NB4 (cell line): ENCODE measurements at regions not wholly inside any gene's neighbourhood (a gene's known extent, or its start where the extent isn't known, plus 50 kb on each side); places are given as distances from the start of the nearest gene placed in this dataset.

Source experiments
- DNase-seq: peaks from one replicate; pipeline ENCODE4 v3.0.0; 2010; ENCODE audit warnings: low read depth
- H3K4me3 ChIP-seq: one replicate; pipeline ENCODE4 v1.5.1; 2011; ENCODE audit warnings: mild to moderate bottlenecking, low read depth, low read length, moderate library complexity
- MYC ChIP-seq: IDR thresholded peaks from 2 replicates; pipeline ENCODE4 v1.6.1; 2011; ENCODE audit warnings: low read depth, low read length
- POLR2A ChIP-seq: IDR thresholded peaks from 2 replicates; pipeline ENCODE4 v1.6.1; 2011; ENCODE audit warnings: mild to moderate bottlenecking; ENCODE audit not compliant: insufficient read length; ENCODE audit errors: extremely low read depth
- TF ChIP-seq, protein P1 (sequence below): IDR thresholded peaks from 2 replicates; pipeline ENCODE4 v1.6.1; 2011; ENCODE audit warnings: low read depth, low read length
- TF ChIP-seq, protein P2 (sequence below): IDR thresholded peaks from one replicate; pipeline ENCODE4 v1.5.1; 2012; ENCODE audit warnings: low read depth, low read length

DNA sequence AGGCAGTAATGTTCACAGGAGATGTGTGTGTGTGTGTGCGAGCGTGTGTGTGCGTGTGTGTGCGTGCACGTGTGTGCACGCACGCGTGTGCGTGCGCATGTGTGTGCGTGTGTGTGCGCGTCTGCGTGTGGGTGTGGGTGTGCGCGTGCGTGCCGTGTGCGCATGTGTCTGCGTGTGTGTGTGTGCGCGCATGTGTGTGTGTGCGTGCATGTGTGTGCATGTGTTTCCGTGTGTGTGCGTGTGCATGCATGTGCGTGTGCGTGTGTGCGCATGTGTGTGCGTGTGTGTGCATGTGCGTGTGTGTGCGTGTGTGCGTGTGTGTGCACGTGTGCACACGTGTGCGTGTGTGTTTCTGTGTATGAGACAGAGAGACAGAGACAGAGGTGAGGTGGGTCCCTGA lies 136.0 kb upstream of the CST7 start:
- TF ChIP-seq, protein P1, sequence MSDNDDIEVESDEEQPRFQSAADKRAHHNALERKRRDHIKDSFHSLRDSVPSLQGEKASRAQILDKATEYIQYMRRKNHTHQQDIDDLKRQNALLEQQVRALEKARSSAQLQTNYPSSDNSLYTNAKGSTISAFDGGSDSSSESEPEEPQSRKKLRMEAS, result no peak
- no peak for TF ChIP-seq MYC
- TF ChIP-seq, protein P2, sequence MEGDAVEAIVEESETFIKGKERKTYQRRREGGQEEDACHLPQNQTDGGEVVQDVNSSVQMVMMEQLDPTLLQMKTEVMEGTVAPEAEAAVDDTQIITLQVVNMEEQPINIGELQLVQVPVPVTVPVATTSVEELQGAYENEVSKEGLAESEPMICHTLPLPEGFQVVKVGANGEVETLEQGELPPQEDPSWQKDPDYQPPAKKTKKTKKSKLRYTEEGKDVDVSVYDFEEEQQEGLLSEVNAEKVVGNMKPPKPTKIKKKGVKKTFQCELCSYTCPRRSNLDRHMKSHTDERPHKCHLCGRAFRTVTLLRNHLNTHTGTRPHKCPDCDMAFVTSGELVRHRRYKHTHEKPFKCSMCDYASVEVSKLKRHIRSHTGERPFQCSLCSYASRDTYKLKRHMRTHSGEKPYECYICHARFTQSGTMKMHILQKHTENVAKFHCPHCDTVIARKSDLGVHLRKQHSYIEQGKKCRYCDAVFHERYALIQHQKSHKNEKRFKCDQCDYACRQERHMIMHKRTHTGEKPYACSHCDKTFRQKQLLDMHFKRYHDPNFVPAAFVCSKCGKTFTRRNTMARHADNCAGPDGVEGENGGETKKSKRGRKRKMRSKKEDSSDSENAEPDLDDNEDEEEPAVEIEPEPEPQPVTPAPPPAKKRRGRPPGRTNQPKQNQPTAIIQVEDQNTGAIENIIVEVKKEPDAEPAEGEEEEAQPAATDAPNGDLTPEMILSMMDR, result no peak
- TF ChIP-seq POLR2A, result no peak
- no peak for DNase-seq

DNA sequence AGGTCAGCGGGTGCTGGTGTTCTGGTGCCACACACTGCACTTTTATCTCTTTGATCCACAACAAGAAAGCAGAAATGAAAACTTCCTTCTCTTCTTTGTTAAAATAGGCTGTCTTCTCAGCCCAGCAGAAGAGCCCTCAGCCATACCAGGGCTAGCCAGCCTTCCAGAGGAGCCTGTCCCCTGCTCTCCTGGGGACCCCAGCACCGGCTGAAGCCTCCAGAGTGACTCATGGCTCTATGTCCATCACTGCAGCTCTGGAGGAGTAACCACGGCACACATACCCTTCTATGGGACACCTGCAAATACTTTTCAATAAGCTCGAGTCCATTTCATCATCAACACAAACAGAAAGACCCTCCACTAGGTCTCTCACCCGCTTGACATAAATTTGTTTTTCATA lies 135.6 kb upstream of the CST7 start:
- no peak overlapping the region for H3K4me3 ChIP-seq
- no peak for TF ChIP-seq POLR2A
- no peak for DNase-seq

More for the DNA sequence above, 136.0 kb upstream of the CST7 start:
- no peak overlapping the region for H3K4me3 ChIP-seq

DNA sequence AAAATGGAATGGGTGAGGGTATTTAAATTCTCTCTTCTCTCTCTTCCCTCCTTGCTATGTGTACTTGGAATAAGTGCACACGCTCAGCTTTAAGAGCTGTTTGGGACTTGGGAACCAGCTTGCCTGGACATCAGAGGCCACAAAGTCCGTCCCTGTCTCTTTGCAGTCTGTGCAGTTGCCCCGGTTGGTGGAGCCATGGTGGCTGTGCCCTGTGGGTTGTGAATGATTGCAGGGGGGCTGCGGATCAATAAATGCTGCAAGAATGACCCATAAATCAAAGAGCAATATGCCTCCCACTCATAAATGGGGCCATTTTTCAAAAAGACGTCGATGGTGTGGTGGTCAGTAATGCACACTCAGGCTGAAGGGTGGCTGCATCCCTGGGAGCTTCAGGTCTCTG lies 135.1 kb upstream of the CST7 start:
- TF ChIP-seq, protein P2, result no peak
- TF ChIP-seq, protein P1, result no peak
- TF ChIP-seq POLR2A (no peak), MYC (no peak)
- no peak overlapping the region for H3K4me3 ChIP-seq
- no peak for DNase-seq

DNA sequence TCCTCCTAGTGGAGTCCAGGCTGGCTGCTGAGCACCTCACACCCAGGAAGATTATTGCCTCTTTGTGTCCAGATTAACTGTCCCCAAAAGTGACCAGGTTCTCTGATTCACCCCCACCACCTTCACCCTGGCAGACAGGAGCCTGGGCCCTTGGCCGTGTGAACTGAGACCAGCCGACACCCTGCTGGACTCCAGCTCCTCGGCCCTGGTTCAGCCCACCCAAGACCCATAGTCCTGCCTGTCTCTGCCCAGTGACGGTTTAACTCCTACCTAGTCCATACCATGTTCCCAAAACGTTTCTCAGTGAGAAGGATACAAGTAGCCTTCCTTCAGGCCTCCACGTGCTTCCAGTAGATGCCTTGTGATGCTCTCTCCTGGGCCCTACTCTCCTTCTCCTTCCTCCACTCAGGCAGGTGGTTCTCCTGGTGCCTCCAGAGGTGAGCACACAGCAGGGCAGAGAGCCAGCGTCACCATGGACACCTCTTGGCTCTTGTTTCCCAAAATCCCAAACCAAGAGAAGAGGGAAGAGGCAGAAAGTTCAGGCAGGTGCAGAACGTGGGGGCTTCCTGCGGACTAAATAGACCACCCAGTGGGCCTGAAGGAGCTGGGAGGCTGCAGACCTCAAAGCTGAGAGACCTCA lies 134.4 kb upstream of the CST7 start:
- TF ChIP-seq POLR2A (no peak), MYC (no peak)
- TF ChIP-seq, protein P2, result no peak
- TF ChIP-seq, protein P1, result no peak
- DNase-seq, result no peak
- no peak overlapping the region for H3K4me3 ChIP-seq

DNA sequence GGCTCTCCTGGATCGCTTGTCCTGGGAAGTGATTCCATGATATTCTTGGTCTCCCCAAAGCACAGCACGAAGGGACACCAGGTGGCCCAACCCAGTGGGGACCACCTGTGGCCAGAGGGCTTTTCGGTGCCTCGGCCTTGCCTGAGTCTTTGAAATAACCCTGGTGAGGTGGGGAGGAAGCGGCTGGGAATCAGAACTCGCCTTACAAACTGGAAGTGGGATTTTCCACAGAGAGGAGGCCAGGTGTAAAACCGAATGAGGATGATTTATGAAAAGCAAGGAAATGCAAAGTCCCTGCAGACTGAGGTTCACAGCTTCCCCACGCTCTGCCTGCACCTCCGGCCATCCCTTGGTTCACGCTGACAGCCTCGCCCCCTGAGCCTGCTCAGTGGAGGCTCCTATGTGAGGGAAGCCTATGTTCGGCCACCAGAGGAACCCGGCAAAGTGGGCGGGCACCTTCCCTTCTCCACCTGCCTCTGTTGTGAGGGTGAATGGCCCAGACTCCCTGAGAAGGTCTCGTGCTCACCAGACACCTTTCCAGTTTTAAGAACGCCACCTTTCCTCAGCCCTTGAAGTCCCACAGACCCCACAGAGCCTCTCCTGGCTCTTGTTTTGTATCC lies 133.8 kb upstream of the CST7 start:
- H3K4me3 ChIP-seq, result no peak overlapping the region
- no peak for DNase-seq
- TF ChIP-seq POLR2A, result no peak

DNA sequence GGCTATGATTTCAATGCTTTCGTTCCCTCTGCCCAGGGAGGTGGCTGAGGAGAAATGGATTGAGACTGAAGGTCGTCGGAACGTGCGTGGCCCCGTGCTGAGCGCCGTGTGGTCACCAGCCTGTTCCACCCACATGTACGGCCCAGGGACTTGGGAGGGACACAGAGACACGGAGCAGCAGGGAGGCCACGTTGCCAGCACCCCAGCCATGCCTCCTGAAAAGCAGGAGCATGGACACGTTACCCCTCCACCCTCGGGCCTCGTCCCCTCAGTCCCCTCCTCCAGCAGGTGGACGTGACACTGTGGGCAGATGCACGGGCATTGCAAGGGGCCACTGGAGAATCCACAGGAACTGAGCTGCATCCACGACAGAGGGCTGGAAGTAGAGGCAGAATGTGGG lies 133.1 kb upstream of the CST7 start:
- no peak for TF ChIP-seq POLR2A
- TF ChIP-seq, protein P2, result no peak
- TF ChIP-seq MYC, result no peak
- TF ChIP-seq, protein P1, result no peak
- DNase-seq, result no peak
- no peak overlapping the region for H3K4me3 ChIP-seq

DNA sequence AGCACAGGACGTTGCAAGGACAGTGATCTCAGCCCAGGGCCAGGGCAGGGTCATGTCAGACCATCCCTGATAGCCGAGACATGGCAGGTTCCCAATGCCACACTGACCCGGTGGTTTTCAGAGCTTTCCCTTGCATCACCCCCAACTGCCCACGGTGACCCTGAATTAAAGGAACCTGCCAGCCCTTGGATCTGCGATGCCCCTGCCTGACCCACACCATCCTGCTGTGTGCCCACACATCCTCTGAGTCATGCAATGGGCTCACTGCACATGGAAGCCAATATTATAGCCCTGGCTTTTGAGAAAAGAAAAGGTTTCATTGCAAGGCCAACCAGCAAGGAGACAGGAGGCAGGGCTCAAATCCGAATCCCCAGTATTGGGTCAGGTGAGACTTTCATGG lies 132.6 kb upstream of the CST7 start:
- H3K4me3 ChIP-seq, result no peak overlapping the region
- DNase-seq, result peak; percentile 41
- TF ChIP-seq, protein P1, result no peak
- TF ChIP-seq POLR2A (no peak), MYC (no peak)
- TF ChIP-seq, protein P2, result no peak
